ENCODE measurements at regions not wholly inside any gene's neighbourhood (a gene's known extent, or its start where the extent isn't known, plus 50 kb on each side); places are given as distances from the start of the nearest gene placed in this dataset.

DNA sequence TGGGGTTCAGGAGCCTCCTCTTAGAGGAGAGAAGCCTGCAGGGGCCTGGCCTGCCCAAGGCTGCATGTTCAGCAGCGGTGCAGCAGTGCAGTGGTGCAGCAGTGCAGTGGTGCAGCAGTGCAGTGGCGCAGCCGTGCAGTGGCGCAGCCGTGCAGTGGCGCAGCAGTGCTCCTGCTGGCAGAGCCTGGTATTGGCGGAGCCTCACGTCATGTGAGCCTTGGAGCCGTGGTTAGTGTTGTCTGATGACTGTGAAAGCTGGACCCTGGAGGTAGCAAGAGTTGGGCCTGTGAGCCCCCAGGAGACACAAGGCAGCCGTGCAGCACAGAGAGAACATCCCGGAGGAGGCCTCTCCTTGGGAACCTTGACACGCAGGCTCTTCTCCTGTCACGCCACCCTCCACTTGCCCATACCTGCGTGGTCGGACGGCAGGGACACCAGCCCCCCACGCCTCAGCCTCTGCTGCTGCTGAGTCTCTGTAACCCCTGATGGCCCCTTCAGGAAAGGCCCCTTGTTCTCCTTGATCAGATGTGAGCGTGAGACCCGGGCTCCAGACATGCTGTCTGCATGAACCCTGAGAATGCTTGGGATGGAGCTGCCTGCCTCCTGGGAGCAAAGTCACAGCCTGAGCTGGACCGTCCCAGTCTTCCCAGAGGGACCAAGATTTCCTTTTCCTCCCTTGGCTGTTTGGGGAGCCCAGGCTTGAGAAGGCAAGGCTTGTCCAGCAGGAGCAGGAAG, 193.7 kb downstream of the KIF26A start:
- TF ChIP-seq, protein P1, sequence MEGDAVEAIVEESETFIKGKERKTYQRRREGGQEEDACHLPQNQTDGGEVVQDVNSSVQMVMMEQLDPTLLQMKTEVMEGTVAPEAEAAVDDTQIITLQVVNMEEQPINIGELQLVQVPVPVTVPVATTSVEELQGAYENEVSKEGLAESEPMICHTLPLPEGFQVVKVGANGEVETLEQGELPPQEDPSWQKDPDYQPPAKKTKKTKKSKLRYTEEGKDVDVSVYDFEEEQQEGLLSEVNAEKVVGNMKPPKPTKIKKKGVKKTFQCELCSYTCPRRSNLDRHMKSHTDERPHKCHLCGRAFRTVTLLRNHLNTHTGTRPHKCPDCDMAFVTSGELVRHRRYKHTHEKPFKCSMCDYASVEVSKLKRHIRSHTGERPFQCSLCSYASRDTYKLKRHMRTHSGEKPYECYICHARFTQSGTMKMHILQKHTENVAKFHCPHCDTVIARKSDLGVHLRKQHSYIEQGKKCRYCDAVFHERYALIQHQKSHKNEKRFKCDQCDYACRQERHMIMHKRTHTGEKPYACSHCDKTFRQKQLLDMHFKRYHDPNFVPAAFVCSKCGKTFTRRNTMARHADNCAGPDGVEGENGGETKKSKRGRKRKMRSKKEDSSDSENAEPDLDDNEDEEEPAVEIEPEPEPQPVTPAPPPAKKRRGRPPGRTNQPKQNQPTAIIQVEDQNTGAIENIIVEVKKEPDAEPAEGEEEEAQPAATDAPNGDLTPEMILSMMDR (tag by site-specific recombination; IDR thresholded peaks at IDR 0.05) = no peak
- TF ChIP-seq ZNF777 (tag by site-specific recombination; IDR thresholded peaks at IDR 0.05; ENCODE audit: borderline replicate concordance) = no peak
- no peak for TF ChIP-seq ZNF600 (tag by site-specific recombination; IDR thresholded peaks at IDR 0.05)
- TF ChIP-seq ZNF548 (tag by site-specific recombination; IDR thresholded peaks at IDR 0.05) = no peak
- TF ChIP-seq, protein P2, sequence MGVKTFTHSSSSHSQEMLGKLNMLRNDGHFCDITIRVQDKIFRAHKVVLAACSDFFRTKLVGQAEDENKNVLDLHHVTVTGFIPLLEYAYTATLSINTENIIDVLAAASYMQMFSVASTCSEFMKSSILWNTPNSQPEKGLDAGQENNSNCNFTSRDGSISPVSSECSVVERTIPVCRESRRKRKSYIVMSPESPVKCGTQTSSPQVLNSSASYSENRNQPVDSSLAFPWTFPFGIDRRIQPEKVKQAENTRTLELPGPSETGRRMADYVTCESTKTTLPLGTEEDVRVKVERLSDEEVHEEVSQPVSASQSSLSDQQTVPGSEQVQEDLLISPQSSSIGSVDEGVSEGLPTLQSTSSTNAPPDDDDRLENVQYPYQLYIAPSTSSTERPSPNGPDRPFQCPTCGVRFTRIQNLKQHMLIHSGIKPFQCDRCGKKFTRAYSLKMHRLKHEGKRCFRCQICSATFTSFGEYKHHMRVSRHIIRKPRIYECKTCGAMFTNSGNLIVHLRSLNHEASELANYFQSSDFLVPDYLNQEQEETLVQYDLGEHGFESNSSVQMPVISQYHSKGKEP (tag by site-specific recombination; IDR thresholded peaks at IDR 0.05) = no peak
- TF ChIP-seq ZFP37 (tag by site-specific recombination; IDR thresholded peaks at IDR 0.05) = no peak

Measured in HEK293 (cell line).